ENCODE measurements at regions not wholly inside any gene's neighbourhood (a gene's known extent, or its start where the extent isn't known, plus 50 kb on each side); places are given as distances from the start of the nearest gene placed in this dataset.

GRCh38 chr11:32508780-32509179, 73.4 kb upstream of the WT1 start:
- no peak for DNase-seq (ENCODE audit: low read depth)
- no peak for TF ChIP-seq CTCF (IDR thresholded peaks at IDR 0.05; ENCODE audit: low read depth, low read length, missing control alignments)
- no peak overlapping the region for H3K4me3 ChIP-seq (ENCODE audit: low read depth, low read length)
- in situ Hi-C loops (cut with HindIII; ENCODE audit: low sequenced_read_pairs), result no loop called here

GRCh38 chr11:32500001-32500400, 64.7 kb upstream of the WT1 start:
- no peak overlapping the region for H3K4me3 ChIP-seq (ENCODE audit: low read depth, low read length)
- TF ChIP-seq CTCF (IDR thresholded peaks at IDR 0.05; ENCODE audit: low read depth, low read length, missing control alignments), result no peak
- DNase-seq (ENCODE audit: low read depth), result no peak
- in situ Hi-C loops (cut with HindIII; ENCODE audit: low sequenced_read_pairs), result no loop called here

- in situ Hi-C loops (cut with HindIII; ENCODE audit: low sequenced_read_pairs), result no loop called here
- TF ChIP-seq CTCF (IDR thresholded peaks at IDR 0.05; ENCODE audit: low read depth, low read length, missing control alignments), result no peak
- H3K4me3 ChIP-seq (ENCODE audit: low read depth, low read length), result no peak overlapping the region
- no peak for DNase-seq (ENCODE audit: low read depth)
These were observed 62.6 kb upstream of the WT1 start for GRCh38 chr11:32497951-32498350.

GRCh38 chr11:32494629-32495028, 59.3 kb upstream of the WT1 start:
- TF ChIP-seq CTCF (IDR thresholded peaks at IDR 0.05; ENCODE audit: low read depth, low read length, missing control alignments), result no peak
- in situ Hi-C loops (cut with HindIII; ENCODE audit: low sequenced_read_pairs), result loop anchor here (5.0 kb wide), 1 partner anchor 57 kb away; the partner anchor contains the start of gene WT1
- H3K4me3 ChIP-seq (ENCODE audit: low read depth, low read length), result no peak overlapping the region
- no peak for DNase-seq (ENCODE audit: low read depth)

GRCh38 chr11:32489464-32489863, 54.1 kb upstream of the WT1 start:
- in situ Hi-C loops (cut with HindIII; ENCODE audit: low sequenced_read_pairs), result no loop called here
- TF ChIP-seq CTCF (IDR thresholded peaks at IDR 0.05; ENCODE audit: low read depth, low read length, missing control alignments), result no peak
- H3K4me3 ChIP-seq (ENCODE audit: low read depth, low read length), result no peak overlapping the region
- DNase-seq (ENCODE audit: low read depth), result no peak

GRCh38 chr11:32487270-32487669, 51.9 kb upstream of the WT1 start:
- TF ChIP-seq CTCF (IDR thresholded peaks at IDR 0.05; ENCODE audit: low read depth, low read length, missing control alignments), result peak; percentile 42
- no peak for DNase-seq (ENCODE audit: low read depth)
- H3K4me3 ChIP-seq (ENCODE audit: low read depth, low read length), result no peak overlapping the region
- in situ Hi-C loops (cut with HindIII; ENCODE audit: low sequenced_read_pairs), result no loop called here

GRCh38 chr11:32485733-32486132, 50.4 kb upstream of the WT1 start:
- in situ Hi-C loops (cut with HindIII; ENCODE audit: low sequenced_read_pairs), result no loop called here
- no peak overlapping the region for H3K4me3 ChIP-seq (ENCODE audit: low read depth, low read length)
- no peak for DNase-seq (ENCODE audit: low read depth)
- no peak for TF ChIP-seq CTCF (IDR thresholded peaks at IDR 0.05; ENCODE audit: low read depth, low read length, missing control alignments)
